Left lung (tissue), 4 donors: ENCODE measurements at regions not wholly inside any gene's neighbourhood (a gene's known extent, or its start where the extent isn't known, plus 50 kb on each side); places are given as distances from the start of the nearest gene placed in this dataset.

Experiments used
- ATAC-seq: fragments of 200-7000 bp; cut with Tn5 transposase; one replicate; pipeline ENCODE4 v1.9.1; 2020; ENCODE audit warnings: moderate library complexity
- DNase-seq, 4 donors: peaks; one replicate each; pipeline ENCODE4 v3.0.0-alpha.2; 2013 to 2020
- H3K27ac ChIP-seq, 2 donors: fragments of 200-600 bp; sonication (generic) in 1 of 2; one replicate each; pipeline versions ENCODE4 v1.5.0 to v1.8.0; 2020 to 2021
- H3K27me3 ChIP-seq, 2 donors: fragments of 200-600 bp; sonication (generic) in 1 of 2; one replicate each; pipeline versions ENCODE4 v1.5.0 to v1.8.0; 2020 to 2021
- H3K36me3 ChIP-seq, 2 donors: fragments of 200-600 bp; sonication (generic) in 1 of 2; one replicate each; pipeline versions ENCODE4 v1.5.0 to v1.8.0; 2020 to 2021
- H3K4me1 ChIP-seq, 2 donors: fragments of 200-600 bp; one replicate each; pipeline ENCODE4 v1.8.0; 2021
- H3K4me3 ChIP-seq, 2 donors: fragments of 200-600 bp; sonication (generic) in 1 of 2; one replicate each; pipeline versions ENCODE4 v1.5.0 to v1.8.0; 2020 to 2021; ENCODE audit warnings: mild to moderate bottlenecking in 1 of 2
- H3K9me3 ChIP-seq, 2 donors: fragments of 200-600 bp; sonication (generic) in 1 of 2; one replicate each; pipeline versions ENCODE4 v1.5.0 to v1.8.0; 2020 to 2021
- CTCF ChIP-seq, 2 donors: fragments of 200-600 bp; sonication (generic) in 1 of 2; IDR thresholded peaks; one replicate each; pipeline versions ENCODE4 v1.5.0 to v1.8.0; 2021; ENCODE audit warnings: antibody characterized with exemption in 2 of 2
- intact Hi-C, 2 donors: fragments of 100-400 bp; cut with DNase I; formaldehyde crosslinking; loops; one replicate each; pipeline versions ENCODE4 v1.11.2 to v1.14.2; 2022
- donor health status: DM: no; HTN: yes; CAD: no.
- donor health status: DM: no; HTN: no; CAD: no.

DNA sequence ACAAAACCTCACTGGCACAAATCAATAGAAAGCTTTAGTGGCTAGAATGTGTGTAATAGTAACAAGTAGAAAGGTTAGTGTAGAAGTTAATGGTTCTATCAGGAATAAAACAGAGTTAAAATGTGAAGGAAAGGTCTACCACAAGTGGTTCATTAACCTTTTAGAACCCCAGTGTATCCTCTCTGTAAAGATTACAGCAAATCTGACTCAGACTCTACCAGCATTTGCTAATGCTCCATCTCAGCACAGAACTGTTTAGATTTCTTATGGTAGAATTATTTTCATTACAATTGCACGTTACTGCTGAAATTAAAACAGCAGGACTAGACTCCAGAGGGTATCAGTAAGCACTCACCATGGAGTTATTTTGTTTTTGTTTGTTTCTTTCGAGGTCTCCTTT lies 609.0 kb upstream of the LMO3 start:
- Histone ChIP-seq H3K27me3 (no peaks in the 10 kb centered on the region), H3K27ac (no peak overlapping the region), H3K4me1 (no peaks in the 10 kb centered on the region), H3K9me3 (no peaks in the 10 kb centered on the region), H3K4me3 (no peak overlapping the region), H3K36me3 (no peaks in the 10 kb centered on the region)
- intact Hi-C loops, result no loop called here
- ATAC-seq, result no peak
- TF ChIP-seq CTCF (IDR thresholded peaks at IDR 0.05), result no peak
- DNase-seq, result no peak

DNA sequence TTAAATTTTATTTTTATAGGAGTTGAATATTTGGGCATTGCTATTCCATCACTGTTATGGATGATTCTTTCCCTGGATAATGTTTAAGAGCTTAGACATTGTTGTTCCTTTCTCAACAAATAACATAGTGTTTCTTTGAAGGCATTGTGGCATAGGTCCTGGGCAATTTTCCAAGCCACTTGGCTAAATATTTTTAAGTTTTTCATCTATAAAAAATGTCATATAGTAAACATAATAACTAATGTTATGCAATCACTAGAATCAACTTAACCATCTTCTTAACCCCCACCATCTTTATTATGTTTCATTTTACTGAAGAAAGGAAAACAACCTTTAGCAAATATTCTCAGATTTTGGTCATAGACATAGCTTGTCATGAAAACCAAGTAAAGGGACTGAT lies 600.6 kb upstream of the LMO3 start:
- H3K4me3 ChIP-seq, result no peak overlapping the region
- TF ChIP-seq CTCF (IDR thresholded peaks at IDR 0.05), result no peak
- H3K27me3 ChIP-seq, result no peaks in the 10 kb centered on the region
- peaks cover 0 to 8% of the 10 kb centered on the region in 2 donors for H3K9me3 ChIP-seq
- intact Hi-C loops, result no loop called here
- no peaks in the 10 kb centered on the region for H3K36me3 ChIP-seq
- no peak for ATAC-seq
- H3K27ac ChIP-seq, result no peak overlapping the region
- DNase-seq, result no peak
- H3K4me1 ChIP-seq, result no peaks in the 10 kb centered on the region

GRCh38 chr12:17204289-17205054 lies 598.5 kb upstream of the LMO3 start:
- H3K4me3 ChIP-seq, result no peak overlapping the region
- intact Hi-C loops, result no loop called here
- DNase-seq, result no peak
- no peak for TF ChIP-seq CTCF (IDR thresholded peaks at IDR 0.05)
- H3K27ac ChIP-seq, result no peak overlapping the region
- no peak for ATAC-seq
- peaks cover 0 to 8% of the 10 kb centered on the region in 2 donors for H3K9me3 ChIP-seq
- no peaks in the 10 kb centered on the region for H3K4me1 ChIP-seq
- H3K27me3 ChIP-seq, result no peaks in the 10 kb centered on the region
- H3K36me3 ChIP-seq, result no peaks in the 10 kb centered on the region

DNA sequence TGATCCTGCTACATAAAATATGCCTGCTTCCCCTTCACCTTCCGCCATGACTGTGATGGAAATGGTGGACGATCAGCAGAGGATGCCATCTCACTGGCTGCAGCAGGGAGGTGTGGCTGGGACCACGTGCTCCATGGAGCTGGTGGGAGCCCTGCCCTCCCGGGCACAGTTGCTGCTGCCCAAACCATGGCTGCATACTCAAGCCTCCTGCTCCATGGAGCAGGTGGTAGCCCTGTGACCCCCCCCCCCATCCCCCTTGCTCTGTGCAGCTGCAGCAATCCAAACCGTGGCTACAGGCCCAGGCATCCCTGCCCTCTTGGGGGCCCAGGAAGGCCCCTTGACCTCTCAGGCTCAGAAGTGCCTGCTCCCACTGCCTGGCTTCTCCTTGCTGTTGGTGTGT lies 597.5 kb upstream of the LMO3 start:
- H3K27me3 ChIP-seq, result no peaks in the 10 kb centered on the region
- H3K9me3 ChIP-seq, result peaks cover 0 to 8% of the 10 kb centered on the region in 2 donors
- H3K4me1 ChIP-seq, result no peaks in the 10 kb centered on the region
- H3K36me3 ChIP-seq, result no peaks in the 10 kb centered on the region
- H3K4me3 ChIP-seq, result no peak overlapping the region
- H3K27ac ChIP-seq, result no peak overlapping the region
- DNase-seq (no peak), ATAC-seq (no peak)
- intact Hi-C loops, result no loop called here
- no peak for TF ChIP-seq CTCF (IDR thresholded peaks at IDR 0.05)

- H3K36me3 ChIP-seq, result no peaks in the 10 kb centered on the region
- H3K27me3 ChIP-seq, result no peaks in the 10 kb centered on the region
- intact Hi-C loops, result no loop called here
- TF ChIP-seq CTCF (IDR thresholded peaks at IDR 0.05), result no peak
- H3K9me3 ChIP-seq, result peaks cover 0 to 2% of the 10 kb centered on the region in 2 donors
- H3K4me3 ChIP-seq, result no peak overlapping the region
- ATAC-seq, result no peak
- H3K27ac ChIP-seq, result no peak overlapping the region
- no peaks in the 10 kb centered on the region for H3K4me1 ChIP-seq
- DNase-seq, result no peak
Measured at GRCh38 chr12:17197971-17198370, 592.0 kb upstream of the LMO3 start.
